ENCODE measurements at regions not wholly inside any gene's neighbourhood (a gene's known extent, or its start where the extent isn't known, plus 50 kb on each side); places are given as distances from the start of the nearest gene placed in this dataset.

DNA sequence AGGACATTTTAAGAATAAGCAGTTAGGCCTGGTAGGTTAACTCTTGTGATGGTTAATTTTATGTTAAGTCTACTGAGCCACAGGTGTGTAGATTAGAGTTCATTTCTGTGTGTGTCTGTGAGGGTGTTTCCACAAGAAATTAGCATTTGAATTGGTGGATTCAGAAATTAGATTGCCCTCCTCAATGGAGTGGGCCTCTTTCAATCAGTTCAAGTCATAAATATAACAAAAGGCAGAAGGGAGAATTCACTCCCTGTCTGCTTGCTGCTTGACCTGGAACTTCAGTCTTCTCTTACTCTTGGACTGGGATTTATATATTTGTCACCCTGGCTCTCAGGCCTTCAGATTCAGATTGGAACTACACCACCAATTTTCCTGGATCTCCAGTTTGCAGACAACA is 55.3 kb upstream of the POM121L12 start:
- H4K20me1 ChIP-seq (ENCODE audit: low read depth, low read length) = no peaks in the 10 kb centered on the region
- no peaks in the 10 kb centered on the region for H3K79me2 ChIP-seq (ENCODE audit: insufficient read depth, low read length)
- H3K9me3 ChIP-seq (ENCODE audit: insufficient read depth, low read length) = peaks cover 11% of the 10 kb centered on the region; the same call in 1 of the 2 replicates
- no peaks in the 10 kb centered on the region for H3K36me3 ChIP-seq (ENCODE audit: low read length)
- no peak overlapping the region for H3K4me2 ChIP-seq (ENCODE audit: low read depth, low read length, poor library complexity, severe bottlenecking)
- no peak overlapping the region for H2AFZ ChIP-seq (ENCODE audit: low read depth, low read length, severe bottlenecking)
- TF ChIP-seq EZH2phosphoT487 (conservative IDR thresholded peaks at IDR 0.05; ENCODE audit: low read length) = no peak
- TF ChIP-seq, protein P1, sequence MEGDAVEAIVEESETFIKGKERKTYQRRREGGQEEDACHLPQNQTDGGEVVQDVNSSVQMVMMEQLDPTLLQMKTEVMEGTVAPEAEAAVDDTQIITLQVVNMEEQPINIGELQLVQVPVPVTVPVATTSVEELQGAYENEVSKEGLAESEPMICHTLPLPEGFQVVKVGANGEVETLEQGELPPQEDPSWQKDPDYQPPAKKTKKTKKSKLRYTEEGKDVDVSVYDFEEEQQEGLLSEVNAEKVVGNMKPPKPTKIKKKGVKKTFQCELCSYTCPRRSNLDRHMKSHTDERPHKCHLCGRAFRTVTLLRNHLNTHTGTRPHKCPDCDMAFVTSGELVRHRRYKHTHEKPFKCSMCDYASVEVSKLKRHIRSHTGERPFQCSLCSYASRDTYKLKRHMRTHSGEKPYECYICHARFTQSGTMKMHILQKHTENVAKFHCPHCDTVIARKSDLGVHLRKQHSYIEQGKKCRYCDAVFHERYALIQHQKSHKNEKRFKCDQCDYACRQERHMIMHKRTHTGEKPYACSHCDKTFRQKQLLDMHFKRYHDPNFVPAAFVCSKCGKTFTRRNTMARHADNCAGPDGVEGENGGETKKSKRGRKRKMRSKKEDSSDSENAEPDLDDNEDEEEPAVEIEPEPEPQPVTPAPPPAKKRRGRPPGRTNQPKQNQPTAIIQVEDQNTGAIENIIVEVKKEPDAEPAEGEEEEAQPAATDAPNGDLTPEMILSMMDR (IDR thresholded peaks at IDR 0.05; ENCODE audit: insufficient read depth, low read length, poor library complexity, severe bottlenecking) = no peak
- no peaks in the 10 kb centered on the region for H3K9me2 ChIP-seq (replicated peaks; ENCODE audit: insufficient read depth, low read length)
- H3F3A ChIP-seq (ENCODE audit: insufficient read depth) = no peaks in the 10 kb centered on the region
- no peak overlapping the region for H3K4me3 ChIP-seq (ENCODE audit: insufficient read depth, low read length, poor library complexity, severe bottlenecking)
- H3K9ac ChIP-seq (ENCODE audit: low read length) = no peak overlapping the region
- no peaks in the 10 kb centered on the region for H3K27me3 ChIP-seq (ENCODE audit: low read length)
- no peak overlapping the region for H3K27ac ChIP-seq (ENCODE audit: low read depth, low read length)

DNA sequence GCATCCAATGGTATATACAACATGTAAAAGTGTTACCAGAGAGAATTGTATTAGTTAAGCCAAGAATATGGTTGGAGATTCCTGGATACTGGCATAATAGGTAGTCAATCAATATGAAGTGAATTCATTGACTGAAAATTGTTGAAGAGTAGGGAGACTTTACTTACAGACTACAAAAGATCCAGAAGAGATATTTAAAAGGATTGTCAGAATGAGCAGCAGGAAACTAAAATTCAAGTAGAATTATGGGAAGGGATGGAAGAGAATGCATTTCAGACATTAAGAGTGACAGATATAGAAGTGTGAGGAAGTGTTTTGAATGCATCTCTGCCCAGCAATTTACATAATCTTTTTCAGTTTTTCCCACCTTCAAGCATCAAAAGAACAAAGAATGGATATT is 62.3 kb upstream of the POM121L12 start:
- Histone ChIP-seq H3K36me3 (ENCODE audit: low read length) (no peaks in the 10 kb centered on the region), H3K9me3 (ENCODE audit: insufficient read depth, low read length) (no peaks in the 10 kb centered on the region), H3K9me2 (replicated peaks; ENCODE audit: insufficient read depth, low read length) (no peaks in the 10 kb centered on the region), H3K4me3 (ENCODE audit: insufficient read depth, low read length, poor library complexity, severe bottlenecking) (no peak overlapping the region), H2AFZ (ENCODE audit: low read depth, low read length, severe bottlenecking) (no peak overlapping the region), H3K27ac (ENCODE audit: low read depth, low read length) (no peak overlapping the region), H3K79me2 (ENCODE audit: insufficient read depth, low read length) (no peaks in the 10 kb centered on the region), H3K9ac (ENCODE audit: low read length) (no peak overlapping the region), H3K27me3 (ENCODE audit: low read length) (no peaks in the 10 kb centered on the region), H3K4me2 (ENCODE audit: low read depth, low read length, poor library complexity, severe bottlenecking) (no peak overlapping the region), H3F3A (ENCODE audit: insufficient read depth) (no peaks in the 10 kb centered on the region), H4K20me1 (ENCODE audit: low read depth, low read length) (no peaks in the 10 kb centered on the region)
- no peak for TF ChIP-seq EZH2phosphoT487 (conservative IDR thresholded peaks at IDR 0.05; ENCODE audit: low read length)
- TF ChIP-seq, protein P1 (IDR thresholded peaks at IDR 0.05; ENCODE audit: insufficient read depth, low read length, poor library complexity, severe bottlenecking) = no peak

DNA sequence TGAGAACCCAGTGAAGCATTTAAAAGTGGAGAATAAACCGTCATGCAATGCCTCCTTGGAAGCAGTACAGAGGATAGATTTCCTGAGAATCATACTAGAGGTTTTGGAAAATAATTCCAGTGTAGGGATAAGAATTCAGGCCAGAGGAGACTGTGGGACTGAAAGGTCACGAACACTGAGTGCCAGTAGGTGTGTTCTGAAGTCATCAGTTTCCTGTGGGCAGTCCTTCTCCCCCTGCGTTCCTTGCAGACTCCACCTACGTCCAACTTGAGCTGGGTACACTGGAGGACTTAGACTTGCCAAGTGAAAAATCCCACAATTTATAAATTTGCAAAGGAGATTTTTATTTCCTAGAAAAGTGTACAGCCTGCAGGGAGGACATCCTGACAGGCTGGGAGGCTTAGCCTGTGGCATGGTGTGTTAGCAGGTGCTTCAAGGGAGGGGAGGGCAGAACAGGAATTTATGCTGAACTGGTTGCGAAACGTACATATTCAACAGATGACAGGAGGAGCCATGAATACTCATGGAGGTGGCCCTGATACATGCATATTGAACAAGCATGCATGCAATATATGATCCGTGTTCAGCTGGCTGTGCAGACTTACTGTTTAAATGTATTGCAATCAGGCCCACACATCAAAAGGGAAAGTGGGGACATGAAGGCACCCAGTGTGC is 72.9 kb upstream of the POM121L12 start:
- H4K20me1 ChIP-seq (ENCODE audit: low read depth, low read length) = no peaks in the 10 kb centered on the region
- TF ChIP-seq, protein P1 (IDR thresholded peaks at IDR 0.05; ENCODE audit: insufficient read depth, low read length, poor library complexity, severe bottlenecking) = no peak
- H3K27ac ChIP-seq (ENCODE audit: low read depth, low read length) = no peak overlapping the region
- H3F3A ChIP-seq (ENCODE audit: insufficient read depth) = no peaks in the 10 kb centered on the region
- no peak overlapping the region for H3K4me3 ChIP-seq (ENCODE audit: insufficient read depth, low read length, poor library complexity, severe bottlenecking)
- no peak overlapping the region for H3K4me2 ChIP-seq (ENCODE audit: low read depth, low read length, poor library complexity, severe bottlenecking)
- H3K79me2 ChIP-seq (ENCODE audit: insufficient read depth, low read length) = no peaks in the 10 kb centered on the region
- no peaks in the 10 kb centered on the region for H3K27me3 ChIP-seq (ENCODE audit: low read length)
- no peak overlapping the region for H3K9ac ChIP-seq (ENCODE audit: low read length)
- no peaks in the 10 kb centered on the region for H3K36me3 ChIP-seq (ENCODE audit: low read length)
- H2AFZ ChIP-seq (ENCODE audit: low read depth, low read length, severe bottlenecking) = no peak overlapping the region
- H3K9me3 ChIP-seq (ENCODE audit: insufficient read depth, low read length) = no peaks in the 10 kb centered on the region
- H3K9me2 ChIP-seq (replicated peaks; ENCODE audit: insufficient read depth, low read length) = no peaks in the 10 kb centered on the region; the same call in 1 of the 2 replicates
